Hematopoietic multipotent progenitor cell treated with erythropoietin and hydrocortisone succinate and interleukin-3 and kit ligand, for 6 days (in vitro differentiated cells): ENCODE measurements at regions not wholly inside any gene's neighbourhood (a gene's known extent, or its start where the extent isn't known, plus 50 kb on each side); places are given as distances from the start of the nearest gene placed in this dataset.
"Not testable (repeated sequence)": the region's sequence is repeated elsewhere in the genome, so short reads cannot be mapped to it uniquely, and the experiment has no call there.

Experiments
- DNase-seq: peaks from one replicate; pipeline ENCODE4 v3.0.0-alpha.2; 2015

DNA sequence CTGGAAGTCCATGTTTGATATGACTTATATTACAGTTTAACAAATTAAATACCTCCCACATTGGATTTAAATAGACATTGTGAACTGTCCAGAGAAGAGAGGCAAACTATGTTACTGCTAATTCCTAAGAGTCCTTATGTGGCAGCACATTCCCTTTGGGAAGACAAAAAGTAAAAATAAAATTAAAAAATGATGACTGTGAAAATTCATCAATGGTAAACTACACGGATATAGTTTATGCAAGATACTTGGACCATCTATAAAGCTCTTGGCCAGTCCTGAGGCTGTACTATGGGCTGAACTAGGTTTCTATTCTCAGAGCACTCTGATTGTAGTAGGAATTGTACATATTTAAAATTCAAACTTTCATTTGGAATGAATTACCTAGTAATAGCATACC is 206.4 kb downstream of the LRRK2 start:
- no peak for DNase-seq

DNA sequence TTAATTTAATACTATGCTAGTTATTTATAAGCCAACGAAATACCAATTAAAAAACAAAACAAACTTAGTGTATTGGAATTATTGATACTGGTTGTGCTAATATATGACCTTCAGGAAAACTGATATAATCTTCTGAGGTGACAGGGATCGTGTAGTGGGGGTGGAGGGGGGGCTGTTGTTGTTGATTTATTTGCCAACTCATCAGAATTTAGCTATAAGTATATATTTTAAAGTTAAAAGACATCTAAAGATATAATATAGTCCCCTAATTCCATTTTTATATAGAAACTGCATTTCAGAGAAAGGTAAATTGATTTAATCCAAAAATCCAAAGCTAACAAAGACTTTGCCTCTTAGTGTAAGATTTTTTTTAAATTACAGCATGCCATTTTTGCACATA is 210.5 kb downstream of the LRRK2 start:
- DNase-seq = no peak

DNA sequence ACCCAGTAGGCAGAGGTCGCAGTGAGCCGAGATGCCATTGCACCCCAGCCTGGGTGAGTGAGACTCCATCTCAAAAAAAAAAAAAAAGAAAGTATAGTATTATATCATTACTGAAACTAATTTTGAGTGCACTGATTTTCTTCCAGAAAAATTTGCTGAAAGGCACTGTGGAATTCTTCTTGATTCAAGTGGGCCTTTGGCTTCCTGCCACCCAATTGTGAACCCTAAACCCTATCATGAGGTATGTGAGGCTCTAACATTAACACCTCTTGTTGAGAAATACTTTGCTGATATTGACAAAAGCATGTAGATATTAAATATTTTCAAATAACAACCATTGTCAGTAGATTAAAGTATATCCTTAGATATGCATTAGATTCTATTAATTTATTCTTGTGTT is 211.2 kb downstream of the LRRK2 start:
- DNase-seq = no peak

- DNase-seq = no peak
Measured at GRCh38 chr12:40436564-40436963, 211.8 kb downstream of the LRRK2 start.

- DNase-seq = no peak
Measured at GRCh38 chr12:40439771-40440492, 215.1 kb downstream of the LRRK2 start.

GRCh38 chr12:40444174-40444573 is 219.4 kb downstream of the LRRK2 start:
- no peak for DNase-seq

DNA sequence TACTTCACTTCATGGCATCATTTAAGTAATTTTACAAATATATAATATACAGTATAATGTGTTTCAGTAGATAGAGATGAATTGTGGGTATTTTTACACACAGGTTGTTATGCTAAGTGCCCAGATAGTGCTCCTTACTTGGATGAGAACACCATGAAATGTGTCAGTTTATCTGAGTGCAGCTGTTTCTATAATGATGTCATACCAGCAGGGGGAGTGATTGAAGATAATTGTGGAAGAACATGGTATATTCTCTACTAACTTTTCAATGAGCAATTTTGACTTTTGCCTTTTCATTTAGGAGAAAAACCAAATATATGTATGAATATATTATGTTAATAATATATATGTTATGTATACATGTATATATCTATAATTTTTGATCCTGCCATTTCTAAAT is 221.6 kb downstream of the LRRK2 start:
- DNase-seq = peak; percentile 44

DNA sequence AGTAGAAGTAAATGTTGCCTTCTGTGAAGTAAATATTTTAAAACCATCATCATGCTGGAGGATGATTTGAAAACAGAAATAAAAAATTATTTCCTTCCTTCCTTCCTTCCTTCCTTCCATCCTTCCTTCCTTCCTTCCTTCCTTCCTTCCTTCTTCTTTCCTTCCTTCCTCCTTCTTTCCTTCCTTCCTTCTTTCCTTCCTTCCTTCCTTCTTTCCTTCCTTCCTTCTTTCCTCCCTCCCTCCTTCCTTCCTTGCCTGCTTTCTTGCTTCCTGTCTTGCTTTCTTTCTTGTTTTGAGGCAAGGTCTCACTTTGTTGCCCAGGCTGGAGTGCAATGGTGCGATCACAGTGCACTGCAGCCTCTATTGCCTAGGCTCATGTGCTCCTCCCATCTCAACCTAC is 223.7 kb downstream of the LRRK2 start:
- DNase-seq = not testable (repeated sequence)

DNA sequence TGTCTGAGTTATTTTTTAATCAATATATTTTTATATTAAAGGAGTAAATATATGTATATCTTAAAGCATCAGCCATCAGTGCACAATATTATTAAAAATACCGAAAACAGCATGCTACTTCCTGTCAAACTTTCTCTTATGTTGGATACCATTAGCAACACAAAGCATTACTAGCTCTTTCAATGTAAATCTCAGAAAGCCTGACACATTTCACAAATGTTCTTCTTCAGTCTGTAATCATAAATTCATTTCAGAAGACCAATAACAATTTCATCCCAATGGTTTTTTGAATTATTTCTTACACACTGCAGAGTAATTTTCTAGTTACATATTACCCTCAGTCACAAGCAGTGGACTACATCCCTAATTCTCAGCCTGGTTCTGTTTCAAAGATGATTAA is 226.9 kb downstream of the LRRK2 start:
- DNase-seq = no peak

DNA sequence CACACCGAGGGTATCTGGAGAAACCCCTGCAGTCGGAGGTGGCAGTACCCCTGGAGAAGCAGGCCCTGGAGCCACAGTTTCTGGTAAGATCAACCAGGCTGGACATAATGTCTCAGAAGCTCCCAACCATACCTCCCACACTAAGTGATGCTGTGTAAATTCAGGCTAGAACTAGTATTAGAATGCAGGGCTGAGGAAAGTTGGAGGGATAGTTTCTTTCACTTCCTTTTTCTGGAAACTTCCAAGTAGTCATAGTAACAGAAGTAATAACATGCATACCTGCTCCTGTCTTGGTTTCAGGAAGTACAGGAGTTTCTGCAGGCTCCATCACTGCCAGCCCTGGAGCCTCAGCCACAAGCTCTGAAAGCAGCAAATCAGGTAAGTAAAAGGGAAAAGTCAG is 228.1 kb upstream of the CNTN1 start:
- no peak for DNase-seq

DNA sequence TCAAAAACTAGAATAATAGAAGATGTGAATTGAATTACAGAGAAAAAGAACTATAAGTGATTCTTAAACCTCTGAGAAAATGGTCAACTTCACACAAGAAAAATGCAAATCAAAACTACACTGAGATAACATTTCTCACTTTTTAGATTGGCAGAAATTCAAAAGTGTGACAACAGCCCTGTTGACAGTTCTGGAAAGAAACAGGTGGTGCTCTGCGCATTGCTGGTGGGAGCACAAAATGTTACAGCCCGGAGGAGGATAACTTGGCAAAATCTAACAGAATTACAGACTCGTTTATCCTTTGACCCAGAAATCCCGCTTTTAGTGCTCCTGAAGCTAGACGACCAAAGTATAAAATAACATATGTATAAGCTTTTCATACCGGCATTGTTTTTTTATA is 222.5 kb upstream of the CNTN1 start:
- no peak for DNase-seq

- no peak for DNase-seq
Measured at GRCh38 chr12:40473962-40474361, 218.3 kb upstream of the CNTN1 start.

DNA sequence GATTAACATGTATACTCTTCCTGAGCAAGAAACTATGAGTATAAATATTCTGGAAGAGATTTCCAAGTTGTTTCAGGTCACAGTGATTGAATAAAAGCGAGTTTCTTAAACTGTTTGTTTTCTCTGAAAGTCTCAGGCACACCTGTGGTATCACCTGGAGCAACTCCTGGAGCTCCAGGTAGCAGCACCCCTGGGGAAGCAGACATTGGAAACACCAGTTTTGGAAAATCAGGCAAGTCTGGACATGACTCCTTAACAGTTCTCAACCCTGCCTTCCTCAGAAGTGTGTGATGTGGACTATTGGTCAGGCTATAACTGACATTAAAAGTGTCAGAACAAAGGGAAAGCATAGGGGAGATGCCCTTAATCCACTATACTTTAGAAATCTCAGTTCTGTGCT is 217.6 kb upstream of the CNTN1 start:
- DNase-seq = no peak

DNA sequence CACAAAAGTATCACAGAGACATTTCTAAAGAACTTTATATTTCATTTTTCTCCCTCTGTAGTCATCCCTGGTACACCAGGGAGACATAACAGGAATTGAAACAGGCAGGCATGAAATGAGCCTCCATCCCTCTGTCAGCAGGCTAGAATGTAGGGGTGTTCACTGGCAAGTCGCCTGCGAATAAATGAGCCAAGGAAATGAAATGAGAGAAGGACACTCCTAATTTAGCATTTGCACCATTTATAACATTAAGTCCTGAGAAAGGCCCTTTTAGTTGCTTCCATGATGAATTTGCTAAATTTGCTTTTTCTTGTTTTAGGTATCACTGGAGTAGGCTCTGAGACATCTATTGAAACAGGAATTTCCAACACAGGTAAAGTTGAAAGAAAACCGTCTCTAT is 192.4 kb upstream of the CNTN1 start:
- no peak for DNase-seq

- DNase-seq = no peak
Measured at GRCh38 chr12:40502322-40502721, 189.9 kb upstream of the CNTN1 start.

GRCh38 chr12:40505327-40505726 is 186.9 kb upstream of the CNTN1 start:
- DNase-seq = no peak

DNA sequence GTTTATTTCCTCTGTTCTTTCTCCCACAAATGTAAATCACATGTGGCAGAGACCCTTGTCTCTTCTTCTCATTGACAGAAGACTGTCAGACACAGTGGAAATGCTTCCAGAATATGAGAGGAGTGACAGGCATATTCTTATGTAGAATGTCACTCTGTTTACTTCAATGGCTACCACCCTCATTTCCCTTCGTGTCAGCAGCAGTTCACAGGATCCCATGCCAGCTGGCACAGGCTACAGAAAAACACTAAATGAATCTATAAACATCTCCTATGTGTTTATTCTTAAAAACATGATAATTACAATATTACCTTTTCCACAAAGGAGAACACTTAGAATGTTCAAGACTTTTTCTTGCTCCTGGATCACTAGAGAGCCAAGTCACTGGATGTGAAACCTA is 183.8 kb upstream of the CNTN1 start:
- no peak for DNase-seq

- no peak for DNase-seq
Measured at GRCh38 chr12:40511341-40511740, 180.9 kb upstream of the CNTN1 start.

DNA sequence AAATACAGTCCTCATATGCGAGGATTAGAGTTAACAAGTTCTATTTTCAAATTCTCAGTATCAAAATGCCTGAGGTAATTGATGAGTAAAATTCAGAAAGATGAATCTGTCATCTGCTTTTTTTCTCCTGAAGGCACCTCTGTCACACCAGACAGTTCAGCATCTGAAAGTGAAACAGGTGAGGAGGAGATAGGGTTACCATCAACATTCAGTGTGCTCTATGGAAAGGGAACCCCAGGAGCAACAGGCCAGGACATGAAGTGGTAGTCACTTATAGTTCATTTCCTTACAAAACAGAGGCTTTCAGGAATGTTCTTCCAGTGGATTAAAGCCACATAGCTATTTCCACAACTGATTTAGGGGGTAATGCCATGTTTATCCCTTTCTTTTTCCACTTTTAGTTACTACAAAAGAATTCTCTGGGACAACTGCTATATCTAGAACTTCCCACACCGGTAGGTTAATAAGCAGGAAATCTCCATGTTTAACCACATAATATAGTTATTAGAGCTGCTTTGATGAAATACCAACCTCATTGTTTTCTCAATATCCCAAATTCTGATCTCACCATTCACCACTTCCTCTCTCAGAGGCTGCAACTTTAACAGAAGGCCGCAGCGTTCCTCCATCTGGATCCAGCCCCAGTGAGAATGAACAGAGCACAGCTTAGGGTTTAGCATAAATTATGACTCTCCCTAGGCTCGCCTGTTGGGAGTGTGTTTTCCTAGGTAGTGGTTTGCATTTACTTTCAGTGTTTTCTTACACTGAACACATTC is 177.0 kb upstream of the CNTN1 start:
- peak; percentile 22 for DNase-seq

DNA sequence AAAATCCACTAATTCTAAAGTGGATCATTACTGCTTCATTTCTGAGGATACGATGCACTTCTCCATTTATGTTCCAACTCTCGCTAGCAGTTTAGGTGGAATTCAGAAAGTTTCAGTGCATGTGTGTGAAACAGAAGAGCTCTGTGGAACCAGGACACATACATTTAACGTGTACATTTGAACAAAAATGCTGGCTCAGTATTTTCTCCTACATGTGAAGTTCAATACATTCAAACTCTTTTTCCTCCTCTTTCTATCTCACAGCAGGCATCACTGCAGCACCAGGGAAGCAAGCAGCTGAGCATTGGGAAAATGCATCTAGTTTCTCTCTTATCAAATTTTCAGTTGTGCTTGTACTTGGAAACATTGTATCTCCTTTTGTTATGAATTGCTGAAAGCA is 169.4 kb upstream of the CNTN1 start:
- DNase-seq = no peak

- DNase-seq = peak; percentile 4
Measured at GRCh38 chr12:40525054-40525453, 167.2 kb upstream of the CNTN1 start.

GRCh38 chr12:40534828-40535227 is 157.4 kb upstream of the CNTN1 start:
- no peak for DNase-seq

DNA sequence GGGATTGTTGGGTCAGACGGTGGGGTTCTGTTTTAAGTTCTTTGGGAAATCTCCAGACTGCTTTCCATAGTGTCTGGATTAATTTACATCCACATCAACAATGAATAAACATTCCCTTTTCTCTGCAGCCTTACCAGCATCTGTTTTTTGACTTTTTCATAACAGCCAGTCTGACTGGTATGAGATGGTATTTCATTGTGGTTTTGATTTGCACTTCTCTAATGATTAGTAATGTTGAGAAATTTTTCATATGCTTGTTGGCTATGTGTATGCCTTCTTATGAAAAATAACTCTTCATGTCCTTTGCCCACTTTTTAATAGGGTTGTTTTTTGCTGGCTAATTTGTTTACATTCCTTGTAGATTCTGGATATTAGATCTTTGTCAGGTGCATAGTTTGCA is 140.8 kb upstream of the CNTN1 start:
- DNase-seq = no peak

DNA sequence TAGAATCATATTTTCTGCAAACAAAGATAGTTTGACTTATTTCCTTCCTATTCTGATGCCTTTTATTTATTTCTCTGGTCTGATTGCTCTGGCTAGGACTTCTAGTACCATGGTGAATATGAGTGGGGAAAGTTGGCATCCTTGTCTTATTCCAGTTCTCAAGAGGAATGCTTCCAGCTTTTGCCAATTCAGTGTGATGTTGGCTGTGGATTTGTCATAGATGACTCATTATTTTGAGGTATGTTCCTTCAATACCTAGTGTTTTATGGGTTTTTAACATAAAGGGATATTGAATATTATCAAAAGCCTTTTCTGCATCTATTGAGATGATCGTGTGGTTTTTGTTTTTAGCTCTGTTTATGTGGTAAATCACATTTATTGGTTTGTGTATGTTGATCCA is 139.4 kb upstream of the CNTN1 start:
- DNase-seq = no peak

- DNase-seq = no peak
Measured at GRCh38 chr12:40557980-40558379, 134.3 kb upstream of the CNTN1 start.
